Testis (tissue), 2 donors: ENCODE measurements at regions not wholly inside any gene's neighbourhood (a gene's known extent, or its start where the extent isn't known, plus 50 kb on each side); places are given as distances from the start of the nearest gene placed in this dataset.

ENCODE experiments used
- POLR2A ChIP-seq: fragments of 450-650 bp; IDR thresholded peaks from one replicate; pipeline ENCODE4 v1.6.1; 2017; ENCODE audit warnings: antibody characterized with exemption, mild to moderate bottlenecking, moderate library complexity
- TF ChIP-seq, protein P1 (sequence below), 3 experiments: fragments of 450-650 bp in 2 of 3; fragments of 200-600 bp in 1 of 3; sonication (generic) in 1 of 3; IDR thresholded peaks; one replicate each; pipeline ENCODE4 v1.5.1; 2016 to 2019; ENCODE audit warnings: antibody characterized with exemption in 3 of 3, mild to moderate bottlenecking in 2 of 3, moderate library complexity in 1 of 3

DNA sequence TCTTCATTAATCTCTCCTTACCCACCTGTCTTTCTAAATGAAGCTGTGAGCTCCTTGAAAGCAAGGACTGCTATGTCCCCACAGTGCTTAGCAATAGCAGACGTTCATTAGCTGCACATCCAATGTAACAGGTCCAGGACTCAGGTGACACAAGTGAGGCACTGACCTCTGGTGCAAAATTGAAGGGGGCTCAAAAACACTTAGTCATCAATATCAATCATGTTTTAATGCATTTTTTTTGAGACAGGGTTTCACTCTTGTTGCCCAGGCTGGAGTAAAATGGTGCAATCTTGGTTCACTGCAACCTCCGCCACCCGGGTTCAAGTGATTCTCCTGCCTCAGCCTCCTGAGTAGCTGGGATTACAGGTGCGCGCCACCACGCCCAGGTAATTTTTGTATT is 56.1 kb upstream of the ADGRG2 start:
- TF ChIP-seq, protein P1, sequence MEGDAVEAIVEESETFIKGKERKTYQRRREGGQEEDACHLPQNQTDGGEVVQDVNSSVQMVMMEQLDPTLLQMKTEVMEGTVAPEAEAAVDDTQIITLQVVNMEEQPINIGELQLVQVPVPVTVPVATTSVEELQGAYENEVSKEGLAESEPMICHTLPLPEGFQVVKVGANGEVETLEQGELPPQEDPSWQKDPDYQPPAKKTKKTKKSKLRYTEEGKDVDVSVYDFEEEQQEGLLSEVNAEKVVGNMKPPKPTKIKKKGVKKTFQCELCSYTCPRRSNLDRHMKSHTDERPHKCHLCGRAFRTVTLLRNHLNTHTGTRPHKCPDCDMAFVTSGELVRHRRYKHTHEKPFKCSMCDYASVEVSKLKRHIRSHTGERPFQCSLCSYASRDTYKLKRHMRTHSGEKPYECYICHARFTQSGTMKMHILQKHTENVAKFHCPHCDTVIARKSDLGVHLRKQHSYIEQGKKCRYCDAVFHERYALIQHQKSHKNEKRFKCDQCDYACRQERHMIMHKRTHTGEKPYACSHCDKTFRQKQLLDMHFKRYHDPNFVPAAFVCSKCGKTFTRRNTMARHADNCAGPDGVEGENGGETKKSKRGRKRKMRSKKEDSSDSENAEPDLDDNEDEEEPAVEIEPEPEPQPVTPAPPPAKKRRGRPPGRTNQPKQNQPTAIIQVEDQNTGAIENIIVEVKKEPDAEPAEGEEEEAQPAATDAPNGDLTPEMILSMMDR (IDR thresholded peaks at IDR 0.05) = no peak
- TF ChIP-seq POLR2A = no peak
